H1 (cell line): ENCODE measurements at regions not wholly inside any gene's neighbourhood (a gene's known extent, or its start where the extent isn't known, plus 50 kb on each side); places are given as distances from the start of the nearest gene placed in this dataset.

Experiments used
- CTCF ChIA-PET: fragments of 300-600 bp; sonication (Branson Sonifier 250); formaldehyde crosslinking; loops from one replicate; lab custom pipeline; 2021; ENCODE audit not compliant: partially characterized antibody; lab: Charles Lee
- POLR2A ChIA-PET: fragments of 300-600 bp; sonication (Branson Sonifier 250); formaldehyde crosslinking; loops from one replicate; lab custom pipeline; 2021; ENCODE audit warnings: inconsistent platforms; ENCODE audit not compliant: partially characterized antibody; lab: Charles Lee
- DNase-seq, 2 experiments: peaks; one replicate each; pipeline versions ENCODE4 v3.0.0 to v3.0.0-alpha.2; 2010 to 2022; ENCODE audit warnings: low spot score in 2 of 2, low read depth in 1 of 2, mixed read lengths in 1 of 2
- FAIRE-seq: peaks from 2 replicates; lab custom pipeline; 2011; peaks lifted over from hg19 to GRCh38; lab: Jason Lieb, UNC
- H2AFZ ChIP-seq: 2 replicates; pipeline ENCODE4 v1.8.1; 2012; ENCODE audit warnings: low read length, inconsistent platforms
- H2AK5ac ChIP-seq: 2 replicates; pipeline ENCODE4 v1.6.1; 2013; ENCODE audit warnings: low read depth, low read length
- H2BK120ac ChIP-seq: replicated peaks from 2 replicates; pipeline ENCODE3; 2013; ENCODE audit warnings: low read depth, low read length, inconsistent platforms
- H2BK12ac ChIP-seq: 2 replicates; pipeline ENCODE4 v1.6.1; 2013; ENCODE audit warnings: low read depth, low read length
- H2BK15ac ChIP-seq: 2 replicates; pipeline ENCODE4 v1.6.1; 2013; ENCODE audit warnings: low read length
- H2BK20ac ChIP-seq: 2 replicates; pipeline ENCODE4 v1.6.1; 2013; ENCODE audit warnings: low read length
- H2BK5ac ChIP-seq: 2 replicates; pipeline ENCODE4 v1.6.1; 2013; ENCODE audit warnings: low read depth, low read length
- H3K14ac ChIP-seq: 2 replicates; pipeline ENCODE4 v1.6.1; 2013; ENCODE audit warnings: inconsistent platforms; ENCODE audit not compliant: insufficient read length
- H3K18ac ChIP-seq: 2 replicates; pipeline ENCODE4 v1.6.1; 2013; ENCODE audit warnings: low read length; ENCODE audit errors: extremely low read depth
- H3K23ac ChIP-seq: 2 replicates; pipeline ENCODE4 v1.6.1; 2013; ENCODE audit warnings: inconsistent platforms; ENCODE audit not compliant: insufficient read length
- H3K23me2 ChIP-seq: 2 replicates; pipeline ENCODE4 v1.6.1; 2013; ENCODE audit warnings: low read depth, low read length
- H3K27ac ChIP-seq: 2 replicates; pipeline ENCODE4 v1.6.1; 2011; ENCODE audit warnings: low read depth, low read length, inconsistent platforms
- H3K27me3 ChIP-seq, 4 experiments: replicated peaks in 1 of 4; 1 replicate in 1 of 4; 2 replicates in 3 of 4; pipeline versions ENCODE4 v1.6.1 to v1.8.1; 2011 to 2013; ENCODE audit warnings: low read length in 3 of 4, mild to moderate bottlenecking in 3 of 4, inconsistent platforms in 2 of 4, mixed read lengths in 2 of 4, moderate library complexity in 1 of 4; ENCODE audit not compliant: control insufficient read depth in 3 of 4, insufficient read depth in 3 of 4; ENCODE audit errors: extremely low read depth in 1 of 4
- H3K36me3 ChIP-seq, 4 experiments: 2 replicates each; pipeline versions ENCODE4 v1.6.1 to v1.8.1; 2011 to 2013; ENCODE audit warnings: mild to moderate bottlenecking in 4 of 4, low read length in 3 of 4, moderate library complexity in 2 of 4, control low read depth in 1 of 4, inconsistent platforms in 1 of 4; ENCODE audit not compliant: insufficient read depth in 4 of 4, control insufficient read depth in 2 of 4
- H3K4ac ChIP-seq: replicated peaks from 2 replicates; pipeline ENCODE3; 2013; ENCODE audit warnings: low read length, low read depth, mixed read lengths, inconsistent platforms; ENCODE audit not compliant: insufficient read length
- H3K4me1 ChIP-seq, 4 experiments: replicated peaks in 1 of 4; 1 replicate in 1 of 4; 2 replicates in 3 of 4; pipeline versions ENCODE4 v1.6.1 to v1.8.1; 2011 to 2013; ENCODE audit warnings: low read length in 3 of 4, inconsistent platforms in 2 of 4, mixed read lengths in 1 of 4; ENCODE audit not compliant: insufficient read depth in 4 of 4, control insufficient read depth in 3 of 4
- H3K4me2 ChIP-seq, 2 experiments: 2 replicates each; pipeline versions ENCODE4 v1.6.1 to v1.8.1; 2011 to 2013; ENCODE audit warnings: low read depth in 2 of 2, low read length in 2 of 2, control low read depth in 1 of 2, inconsistent platforms in 1 of 2, mild to moderate bottlenecking in 1 of 2; ENCODE audit not compliant: insufficient read depth in 1 of 2
- H3K4me3 ChIP-seq, 4 experiments: fragments of 200-600, 300-600 bp in 1 of 4; sonication (generic), shearing (Covaris generic), sonication (Bioruptor Twin) in 1 of 4; 2 replicates each; pipeline versions ENCODE4 v1.5.1 to v1.8.1; 2011 to 2016; ENCODE audit warnings: low read length in 4 of 4, low read depth in 3 of 4, control low read depth in 2 of 4, inconsistent platforms in 2 of 4, mild to moderate bottlenecking in 2 of 4, mixed read lengths in 1 of 4, moderate library complexity in 1 of 4; ENCODE audit not compliant: insufficient read depth in 2 of 4; ENCODE audit errors: extremely low read depth in 1 of 4
- H3K56ac ChIP-seq: replicated peaks from 2 replicates; pipeline ENCODE3; 2013; ENCODE audit warnings: low read depth, mild to moderate bottlenecking, mixed read lengths, low read length, inconsistent platforms; ENCODE audit not compliant: insufficient read length
- H3K79me1 ChIP-seq: 2 replicates; pipeline ENCODE4 v1.6.1; 2013; ENCODE audit warnings: low read depth, low read length, control low read depth
- H3K79me2 ChIP-seq, 2 experiments: 2 replicates each; pipeline versions ENCODE4 v1.6.1 to v1.8.1; 2012 to 2013; ENCODE audit warnings: low read length in 2 of 2, mild to moderate bottlenecking in 2 of 2, inconsistent platforms in 1 of 2; ENCODE audit not compliant: insufficient read depth in 2 of 2, control insufficient read depth in 1 of 2
- H3K9ac ChIP-seq, 4 experiments: replicated peaks in 1 of 4; 1 replicate in 1 of 4; 2 replicates in 3 of 4; pipeline versions ENCODE4 v1.6.1 to v1.8.1; 2011 to 2013; ENCODE audit warnings: low read depth in 3 of 4, low read length in 3 of 4, control low read depth in 2 of 4, mild to moderate bottlenecking in 2 of 4, moderate library complexity in 2 of 4, inconsistent platforms in 1 of 4; ENCODE audit errors: extremely low read depth in 1 of 4
- H3K9me3 ChIP-seq, 2 experiments: 2 replicates each; pipeline versions ENCODE4 v1.6.1 to v1.8.1; 2012 to 2013; ENCODE audit warnings: mild to moderate bottlenecking in 2 of 2, moderate library complexity in 2 of 2, control low read depth in 1 of 2, inconsistent platforms in 1 of 2, low read depth in 1 of 2, low read length in 1 of 2, mixed read lengths in 1 of 2; ENCODE audit not compliant: insufficient read depth in 2 of 2
- H4K20me1 ChIP-seq, 2 experiments: replicated peaks in 1 of 2; 2 replicates each; pipeline versions ENCODE3 to v1.8.1; 2011 to 2013; ENCODE audit warnings: inconsistent platforms in 2 of 2, low read length in 2 of 2, mild to moderate bottlenecking in 1 of 2; ENCODE audit not compliant: insufficient read depth in 2 of 2, control insufficient read depth in 1 of 2
- H4K5ac ChIP-seq: 2 replicates; pipeline ENCODE4 v1.6.1; 2013; ENCODE audit warnings: low read length, low read depth, mixed read lengths, inconsistent platforms; ENCODE audit not compliant: insufficient read length
- H4K8ac ChIP-seq: 2 replicates; pipeline ENCODE4 v1.8.0; 2013; ENCODE audit warnings: mild to moderate bottlenecking, moderate library complexity, low read length, inconsistent platforms; ENCODE audit not compliant: insufficient read depth; ENCODE audit errors: extremely low read depth
- H4K91ac ChIP-seq: replicated peaks from 2 replicates; pipeline ENCODE3; 2013; ENCODE audit warnings: low read length, mixed read lengths, inconsistent platforms; ENCODE audit not compliant: insufficient read length
- CHD2 ChIP-seq: IDR thresholded peaks from 2 replicates; pipeline ENCODE4 v1.6.1; 2012; ENCODE audit warnings: low read length, improper control_type of control experiment
- GABPA ChIP-seq: IDR thresholded peaks from 2 replicates; pipeline ENCODE4 v1.6.1; 2011; ENCODE audit warnings: mild to moderate bottlenecking, low read length, moderate library complexity, borderline replicate concordance; ENCODE audit not compliant: insufficient read depth
- GTF2F1 ChIP-seq: IDR thresholded peaks from 2 replicates; pipeline ENCODE4 v1.6.1; 2012; ENCODE audit warnings: low read depth, low read length, improper control_type of control experiment, borderline replicate concordance
- JUN ChIP-seq: IDR thresholded peaks from 2 replicates; pipeline ENCODE4 v1.6.1; 2011; ENCODE audit warnings: low read depth, mild to moderate bottlenecking, improper control_type of control experiment, low read length
- MAFK ChIP-seq: IDR thresholded peaks from 2 replicates; pipeline ENCODE4 v1.6.1; 2012; ENCODE audit warnings: low read depth, mild to moderate bottlenecking, improper control_type of control experiment, low read length
- POLR2A ChIP-seq, 2 experiments: IDR thresholded peaks; 1 replicate in 1 of 2; 2 replicates in 1 of 2; pipeline ENCODE4 v1.6.1; 2011; ENCODE audit warnings: low read depth in 2 of 2, low read length in 2 of 2, mild to moderate bottlenecking in 2 of 2; ENCODE audit errors: control extremely low read depth in 1 of 2
- POLR2AphosphoS5 ChIP-seq: IDR thresholded peaks from 2 replicates; pipeline ENCODE4 v1.6.1; 2011; ENCODE audit warnings: low read depth, low read length
- RAD21 ChIP-seq, 2 experiments: IDR thresholded peaks in 1 of 2; conservative IDR thresholded peaks in 1 of 2; 2 replicates each; pipeline ENCODE4 v1.6.1; 2011; ENCODE audit warnings: low read depth in 2 of 2, low read length in 2 of 2, improper control_type of control experiment in 1 of 2, inconsistent platforms in 1 of 2, mild to moderate bottlenecking in 1 of 2, moderate library complexity in 1 of 2
- TAF1 ChIP-seq: IDR thresholded peaks from 2 replicates; pipeline ENCODE4 v1.6.1; 2011; ENCODE audit warnings: mild to moderate bottlenecking, low read depth, low read length
- TBP ChIP-seq: IDR thresholded peaks from 2 replicates; pipeline ENCODE4 v1.6.1; 2011; ENCODE audit warnings: low read depth, low read length, improper control_type of control experiment
- WGBS, 2 experiments: shearing (Covaris generic) in 1 of 2; methylation state at CpG; one replicate each; pipeline versions ENCODE4 v1.1.6 to v1.1.7; 2013 to 2015; ENCODE audit warnings: low lambda C conversion rate in 2 of 2, mixed read lengths in 2 of 2, inconsistent platforms in 1 of 2, low coverage in 1 of 2, missing lambda C conversion rate in 1 of 2; ENCODE audit not compliant: insufficient replicate concordance in 2 of 2, insufficient coverage in 1 of 2, insufficient read length in 1 of 2; ENCODE audit errors: extremely low coverage in 1 of 2, missing lambda C conversion rate in 1 of 2; 5-methylcytosine and 5-hydroxymethylcytosine counted together
- TF ChIP-seq, protein P1 (sequence below), 3 experiments: IDR thresholded peaks; 1 replicate in 2 of 3; 2 replicates in 1 of 3; pipeline versions ENCODE4 v1.5.1 to v1.6.1; 2011; ENCODE audit warnings: low read length in 3 of 3, mild to moderate bottlenecking in 3 of 3, inconsistent platforms in 2 of 3, low read depth in 1 of 3, moderate library complexity in 1 of 3; ENCODE audit not compliant: insufficient read depth in 1 of 3; ENCODE audit errors: control extremely low read depth in 1 of 3
- TF ChIP-seq, protein P2 (sequence below): IDR thresholded peaks from 2 replicates; pipeline ENCODE4 v1.6.1; 2011; ENCODE audit warnings: low read depth, mild to moderate bottlenecking, low read length; ENCODE audit not compliant: insufficient read depth

DNA sequence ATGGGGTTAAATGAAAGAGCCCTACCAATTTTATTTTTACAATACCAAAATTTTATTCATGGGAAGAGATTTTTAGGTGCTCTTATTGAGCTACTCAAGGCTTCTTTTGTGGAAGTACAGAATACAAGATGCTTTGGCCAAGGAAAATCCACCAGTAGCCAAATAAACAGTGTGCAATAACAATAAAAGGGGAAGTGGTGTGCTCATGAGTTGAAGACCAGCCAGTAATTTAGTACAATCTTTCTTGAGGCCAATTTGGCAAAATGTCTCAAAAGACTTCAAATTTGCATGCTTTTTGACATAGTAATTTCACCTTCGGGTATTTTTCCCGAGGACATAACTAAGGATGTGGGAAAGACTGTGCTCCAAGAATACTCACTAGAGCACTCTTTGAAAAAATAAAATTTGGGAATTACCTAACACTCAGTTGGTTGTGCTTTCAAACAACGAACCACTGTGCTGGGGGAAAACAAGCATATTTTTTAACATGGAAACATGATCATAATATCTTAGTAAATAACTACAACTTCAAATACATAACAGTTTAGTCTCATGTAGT, 294.0 kb downstream of the DIPK2A start:
- Histone ChIP-seq H3K9ac (no peak overlapping the region), H2BK120ac (no peak overlapping the region), H2BK20ac (no peak overlapping the region), H3K23ac (no peak overlapping the region), H3K27me3 (no peaks in the 10 kb centered on the region), H3K23me2 (no peaks in the 10 kb centered on the region), H3K36me3 (no peaks in the 10 kb centered on the region), H3K4me1 (no peaks in the 10 kb centered on the region), H3K9me3 (no peaks in the 10 kb centered on the region), H2BK15ac (no peak overlapping the region), H2BK5ac (no peak overlapping the region), H2AK5ac (no peak overlapping the region), H3K4me2 (no peak overlapping the region), H3K4me3 (no peak overlapping the region), H4K20me1 (no peaks in the 10 kb centered on the region), H4K5ac (no peak overlapping the region), H3K79me1 (no peaks in the 10 kb centered on the region), H3K18ac (no peak overlapping the region), H3K4ac (no peak overlapping the region), H2BK12ac (no peak overlapping the region), H3K56ac (no peak overlapping the region), H3K79me2 (no peaks in the 10 kb centered on the region), H3K14ac (no peak overlapping the region), H2AFZ (no peak overlapping the region), H4K91ac (no peak overlapping the region), H3K27ac (no peak overlapping the region), H4K8ac (no peak overlapping the region)
- ChIA-PET CTCF (no interaction called here), POLR2A (no interaction called here)
- FAIRE-seq (no peak), DNase-seq (no peak)
- WGBS, 2 experiments: 93% methylated on average over 3 of the region's 3 CpGs; no CpG with 5 or more reads in 1 of the 2 experiments
- no peak for TF ChIP-seq CHD2
- TF ChIP-seq POLR2A (IDR thresholded peaks at IDR 0.05; ENCODE audit: control extremely low read depth in 1 of 2, low read depth in 2 of 2, low read length in 2 of 2): no peak
- TF ChIP-seq POLR2AphosphoS5: no peak
- no peak for TF ChIP-seq TAF1
- no peak for TF ChIP-seq MAFK
- TF ChIP-seq JUN: no peak
- TF ChIP-seq TBP: no peak
- no peak for TF ChIP-seq RAD21 (IDR thresholded peaks at IDR 0.05 in 1 of 2, conservative IDR thresholded peaks at IDR 0.05 in 1 of 2; ENCODE audit: low read depth in 2 of 2, low read length in 2 of 2)
- TF ChIP-seq GTF2F1: no peak
- TF ChIP-seq, protein P1, sequence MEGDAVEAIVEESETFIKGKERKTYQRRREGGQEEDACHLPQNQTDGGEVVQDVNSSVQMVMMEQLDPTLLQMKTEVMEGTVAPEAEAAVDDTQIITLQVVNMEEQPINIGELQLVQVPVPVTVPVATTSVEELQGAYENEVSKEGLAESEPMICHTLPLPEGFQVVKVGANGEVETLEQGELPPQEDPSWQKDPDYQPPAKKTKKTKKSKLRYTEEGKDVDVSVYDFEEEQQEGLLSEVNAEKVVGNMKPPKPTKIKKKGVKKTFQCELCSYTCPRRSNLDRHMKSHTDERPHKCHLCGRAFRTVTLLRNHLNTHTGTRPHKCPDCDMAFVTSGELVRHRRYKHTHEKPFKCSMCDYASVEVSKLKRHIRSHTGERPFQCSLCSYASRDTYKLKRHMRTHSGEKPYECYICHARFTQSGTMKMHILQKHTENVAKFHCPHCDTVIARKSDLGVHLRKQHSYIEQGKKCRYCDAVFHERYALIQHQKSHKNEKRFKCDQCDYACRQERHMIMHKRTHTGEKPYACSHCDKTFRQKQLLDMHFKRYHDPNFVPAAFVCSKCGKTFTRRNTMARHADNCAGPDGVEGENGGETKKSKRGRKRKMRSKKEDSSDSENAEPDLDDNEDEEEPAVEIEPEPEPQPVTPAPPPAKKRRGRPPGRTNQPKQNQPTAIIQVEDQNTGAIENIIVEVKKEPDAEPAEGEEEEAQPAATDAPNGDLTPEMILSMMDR (IDR thresholded peaks at IDR 0.05; ENCODE audit: control extremely low read depth in 1 of 3, insufficient read depth in 1 of 3, low read depth in 1 of 3, low read length in 3 of 3): no peak
- TF ChIP-seq, protein P2, sequence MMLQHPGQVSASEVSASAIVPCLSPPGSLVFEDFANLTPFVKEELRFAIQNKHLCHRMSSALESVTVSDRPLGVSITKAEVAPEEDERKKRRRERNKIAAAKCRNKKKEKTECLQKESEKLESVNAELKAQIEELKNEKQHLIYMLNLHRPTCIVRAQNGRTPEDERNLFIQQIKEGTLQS: no peak
- no peak for TF ChIP-seq GABPA
